Activated CD4-positive, alpha-beta memory T cell treated with anti-CD3 and anti-CD28 coated beads, Interleukin-2, amount 10 ng/mL, durations not matched to agents 7 days and 5 days (primary cell): ENCODE measurements at regions not wholly inside any gene's neighbourhood (a gene's known extent, or its start where the extent isn't known, plus 50 kb on each side); places are given as distances from the start of the nearest gene placed in this dataset.
"Not testable (repeated sequence)": the region's sequence is repeated elsewhere in the genome, so short reads cannot be mapped to it uniquely, and the experiment has no call there.

Source experiments
- CTCF ChIA-PET: fragments of 350-600 bp; sonication (Branson Sonifier 250); formaldehyde crosslinking; loops from one replicate; lab custom pipeline; 2021; ENCODE audit warnings: antibody characterized with exemption, inconsistent platforms; lab: Charles Lee
- POLR2A ChIA-PET: fragments of 350-600 bp; sonication (Branson Sonifier 250); formaldehyde crosslinking; loops from one replicate; lab custom pipeline; 2021; ENCODE audit warnings: antibody characterized with exemption; lab: Charles Lee
- DNase-seq: peaks from one replicate; pipeline ENCODE4 v3.0.0-alpha.2; 2020
- H3K27ac Mint-ChIP-seq: one replicate; pipeline ENCODE4 v1.8.0; 2021; ENCODE audit warnings: mild to moderate bottlenecking, mixed read lengths
- H3K27me3 Mint-ChIP-seq: one replicate; pipeline ENCODE4 v1.8.0; 2021; ENCODE audit warnings: mixed read lengths
- H3K36me3 Mint-ChIP-seq: one replicate; pipeline ENCODE4 v1.8.0; 2021; ENCODE audit warnings: low read depth, mixed read lengths
- H3K4me1 Mint-ChIP-seq: one replicate; pipeline ENCODE4 v1.8.0; 2021; ENCODE audit warnings: mixed read lengths
- H3K4me3 Mint-ChIP-seq: one replicate; pipeline ENCODE4 v1.8.0; 2021; ENCODE audit warnings: mild to moderate bottlenecking, mixed read lengths
- H3K9me3 Mint-ChIP-seq: one replicate; pipeline ENCODE4 v1.8.0; 2021; ENCODE audit warnings: mixed read lengths

DNA sequence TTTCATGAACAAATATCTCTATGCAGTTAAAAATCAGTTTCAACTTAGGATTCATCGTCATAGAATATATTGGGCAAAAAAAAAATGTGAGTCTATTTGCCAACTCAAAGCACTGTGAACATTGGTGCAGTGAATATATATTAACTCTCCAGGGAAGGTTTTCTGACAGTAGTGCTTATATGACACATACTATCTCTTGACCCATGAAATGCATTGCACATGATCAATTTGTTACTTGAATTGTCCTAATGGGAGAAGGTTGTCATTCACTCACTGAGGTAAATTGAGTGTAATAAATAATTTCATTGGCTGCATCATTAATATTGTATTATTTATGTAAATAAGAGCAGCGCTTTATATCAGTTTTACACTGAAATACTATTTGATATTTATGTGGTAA lies 2458.5 kb downstream of the ARAP2 start:
- ChIA-PET CTCF (no interaction called here), POLR2A (no interaction called here)
- no peak for DNase-seq
- H3K4me3 Mint-ChIP-seq: no peak overlapping the region
- H3K9me3 Mint-ChIP-seq: peaks cover 2% of the 10 kb centered on the region
- no peaks in the 10 kb centered on the region for H3K36me3 Mint-ChIP-seq
- no peaks in the 10 kb centered on the region for H3K4me1 Mint-ChIP-seq
- no peak overlapping the region for H3K27ac Mint-ChIP-seq
- H3K27me3 Mint-ChIP-seq: no peaks in the 10 kb centered on the region

DNA sequence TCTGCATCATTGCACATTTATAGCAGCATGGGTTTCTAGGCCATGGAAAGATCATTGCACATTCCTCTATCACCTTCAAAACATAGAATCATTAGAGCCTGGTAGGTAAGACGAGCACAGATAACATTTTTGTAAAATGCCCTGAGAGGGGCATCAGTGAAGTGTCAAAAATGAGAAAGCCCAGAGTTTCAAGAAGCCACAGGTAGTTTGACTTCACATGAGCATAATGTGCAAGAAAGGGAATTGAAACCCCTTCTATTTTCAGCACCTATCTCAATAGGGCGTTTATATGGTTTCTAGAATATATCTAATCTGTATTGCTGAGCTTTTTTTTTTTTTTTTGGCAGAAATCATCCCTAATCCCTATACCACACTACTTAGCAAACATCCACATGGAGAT lies 2441.7 kb downstream of the ARAP2 start:
- no peaks in the 10 kb centered on the region for H3K4me1 Mint-ChIP-seq
- H3K36me3 Mint-ChIP-seq: no peaks in the 10 kb centered on the region
- no peak for DNase-seq
- H3K27ac Mint-ChIP-seq: no peak overlapping the region
- no peak overlapping the region for H3K4me3 Mint-ChIP-seq
- ChIA-PET CTCF (no interaction called here), POLR2A (no interaction called here)
- no peaks in the 10 kb centered on the region for H3K9me3 Mint-ChIP-seq
- H3K27me3 Mint-ChIP-seq: no peaks in the 10 kb centered on the region

DNA sequence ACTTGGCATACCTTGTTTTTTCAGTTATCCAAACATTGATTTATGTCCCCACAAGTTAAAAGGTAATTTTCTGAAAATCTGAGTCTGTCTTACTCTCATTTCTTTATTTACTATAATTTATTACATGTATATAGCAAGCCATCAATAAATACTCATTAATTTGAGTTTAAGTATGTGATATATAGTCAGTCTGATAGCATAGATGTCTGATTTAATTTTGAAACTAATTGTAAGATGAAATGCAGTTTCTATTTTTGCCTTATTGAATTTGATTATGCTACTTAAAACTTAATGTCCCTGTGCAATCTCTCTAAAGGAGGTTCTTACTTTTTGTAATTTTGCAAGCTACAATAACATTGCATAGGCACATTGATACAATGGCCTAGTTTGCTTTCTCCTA lies 2418.6 kb downstream of the ARAP2 start:
- DNase-seq: no peak
- CTCF ChIA-PET: no interaction called here

DNA sequence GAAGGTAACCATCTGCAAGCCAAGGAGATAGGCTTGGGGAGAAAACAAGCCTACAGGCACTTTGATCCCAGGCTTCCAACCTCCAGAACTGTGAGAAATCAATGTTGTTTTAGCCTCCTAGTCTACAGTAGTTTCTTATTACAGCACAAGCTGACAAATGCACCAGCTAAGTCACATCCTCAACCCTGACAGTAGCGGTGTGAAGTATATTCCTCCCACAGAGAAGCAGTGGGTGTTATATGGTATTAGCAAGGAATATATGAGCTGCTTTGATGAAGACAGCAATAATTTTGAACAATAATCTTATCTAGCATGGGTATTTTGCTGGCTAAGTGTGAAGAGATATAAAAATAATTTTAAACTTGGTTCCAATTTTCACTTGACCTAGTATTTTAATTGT lies 2415.0 kb downstream of the ARAP2 start:
- CTCF ChIA-PET, H3K27ac Mint-ChIP-seq, H3K27me3 Mint-ChIP-seq, DNase-seq, H3K36me3 Mint-ChIP-seq, POLR2A ChIA-PET, H3K4me3 Mint-ChIP-seq, H3K9me3 Mint-ChIP-seq, H3K4me1 Mint-ChIP-seq: not testable (repeated sequence)

More for the DNA sequence above, 2418.6 kb downstream of the ARAP2 start:
- Mint-ChIP-seq H3K36me3 (no peaks in the 10 kb centered on the region), H3K27ac (no peak overlapping the region), H3K4me1 (no peaks in the 10 kb centered on the region), H3K9me3 (peaks cover 2% of the 10 kb centered on the region), H3K4me3 (no peak overlapping the region), H3K27me3 (no peaks in the 10 kb centered on the region)
- POLR2A ChIA-PET: no interaction called here

DNA sequence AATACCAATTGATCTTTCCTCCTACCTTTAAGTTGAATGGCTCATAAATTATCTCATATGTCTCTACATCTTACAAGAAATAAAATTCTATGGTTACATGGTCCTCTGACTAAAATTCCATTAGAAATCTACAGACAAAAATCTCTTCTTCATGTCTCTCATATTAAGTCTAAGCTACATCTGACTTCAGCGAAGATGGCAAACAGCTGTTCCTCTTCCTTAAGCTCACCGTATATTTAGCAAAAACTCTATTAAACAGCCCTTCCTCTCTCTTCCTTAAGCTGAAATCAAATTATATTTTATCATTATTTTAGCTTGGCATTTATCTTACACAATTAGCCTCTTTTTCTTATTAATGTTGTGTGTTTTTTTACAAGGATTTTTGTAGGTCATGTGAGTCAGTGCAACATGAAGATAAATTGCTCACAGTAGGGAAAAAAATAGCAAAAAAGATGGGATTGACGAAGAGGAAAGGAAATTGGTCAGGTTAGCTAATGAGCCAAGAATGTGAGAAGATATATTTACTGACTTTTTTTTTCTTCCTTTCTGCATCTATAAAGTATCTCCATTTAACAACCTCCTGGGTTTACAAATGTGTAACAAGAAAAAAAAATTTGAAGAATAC lies 2412.8 kb downstream of the ARAP2 start:
- Mint-ChIP-seq H3K4me3 (no peak overlapping the region), H3K4me1 (no peaks in the 10 kb centered on the region), H3K9me3 (peaks cover 7% of the 10 kb centered on the region), H3K27ac (no peak overlapping the region), H3K27me3 (no peaks in the 10 kb centered on the region), H3K36me3 (no peaks in the 10 kb centered on the region)
- no peak for DNase-seq
- ChIA-PET POLR2A (no interaction called here), CTCF (no interaction called here)

DNA sequence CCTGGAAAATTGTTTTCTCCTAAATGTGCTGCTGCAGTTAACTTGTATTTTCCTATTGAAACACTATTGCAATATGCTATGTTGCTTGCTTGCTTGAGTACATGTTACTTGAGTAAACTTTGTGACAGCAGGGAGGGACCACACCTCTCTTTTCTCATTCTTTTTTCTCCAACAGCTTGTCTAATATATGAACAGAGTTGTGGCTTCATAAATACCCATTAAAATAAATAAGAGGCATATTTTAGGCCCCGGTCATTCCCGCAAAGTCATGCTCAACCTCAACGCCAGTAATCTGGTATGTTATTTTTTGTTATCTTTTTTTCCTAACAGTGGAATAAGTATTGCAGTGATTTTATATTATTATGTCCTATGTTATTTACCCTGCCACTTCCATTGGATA lies 2408.6 kb downstream of the ARAP2 start:
- DNase-seq, H3K4me3 Mint-ChIP-seq, H3K36me3 Mint-ChIP-seq, POLR2A ChIA-PET, CTCF ChIA-PET, H3K27me3 Mint-ChIP-seq, H3K9me3 Mint-ChIP-seq, H3K4me1 Mint-ChIP-seq, H3K27ac Mint-ChIP-seq: not testable (repeated sequence)

DNA sequence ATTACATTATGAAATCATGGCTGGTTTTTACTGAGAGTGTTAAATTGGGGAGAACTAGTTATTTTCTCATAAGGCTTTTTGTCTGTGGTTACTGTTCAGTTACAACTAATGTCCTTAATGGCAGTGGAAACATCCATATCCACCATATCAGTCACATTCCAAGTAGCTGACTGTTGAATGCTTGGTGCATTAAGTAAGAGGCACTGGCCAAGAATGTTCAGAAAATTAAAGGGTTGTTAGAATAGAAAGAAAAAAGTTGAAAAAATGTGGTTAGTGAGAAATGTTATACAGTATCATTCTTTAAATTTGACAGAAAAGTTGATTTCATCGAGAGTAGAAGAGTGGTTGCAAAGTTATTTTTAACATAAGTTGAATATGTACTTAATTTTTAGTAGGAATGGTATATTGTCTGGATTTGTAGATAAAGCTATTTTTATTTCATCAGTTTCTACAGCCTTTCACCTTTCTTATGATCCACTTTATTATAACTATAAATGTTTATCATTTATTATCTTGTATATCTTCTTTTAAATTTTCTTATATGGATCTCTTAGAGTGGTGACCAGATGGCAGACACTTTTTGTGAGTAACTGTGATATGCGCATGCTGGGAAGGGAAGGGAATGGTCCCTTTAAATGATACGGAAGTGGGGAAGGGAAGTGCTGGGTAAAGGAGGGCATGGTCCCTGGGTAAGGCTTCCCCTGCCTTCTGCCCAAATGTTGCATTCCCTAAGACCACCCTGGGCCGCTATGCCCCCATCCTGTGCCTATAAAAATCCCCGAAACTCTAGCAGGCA lies 2407.1 kb downstream of the ARAP2 start:
- DNase-seq: no peak
- POLR2A ChIA-PET: no interaction called here
- no peaks in the 10 kb centered on the region for H3K36me3 Mint-ChIP-seq
- no peak overlapping the region for H3K4me3 Mint-ChIP-seq
- no peaks in the 10 kb centered on the region for H3K4me1 Mint-ChIP-seq
- H3K27me3 Mint-ChIP-seq: no peaks in the 10 kb centered on the region
- H3K27ac Mint-ChIP-seq: no peak overlapping the region
- CTCF ChIA-PET: no interaction called here
- peaks cover 2% of the 10 kb centered on the region for H3K9me3 Mint-ChIP-seq

DNA sequence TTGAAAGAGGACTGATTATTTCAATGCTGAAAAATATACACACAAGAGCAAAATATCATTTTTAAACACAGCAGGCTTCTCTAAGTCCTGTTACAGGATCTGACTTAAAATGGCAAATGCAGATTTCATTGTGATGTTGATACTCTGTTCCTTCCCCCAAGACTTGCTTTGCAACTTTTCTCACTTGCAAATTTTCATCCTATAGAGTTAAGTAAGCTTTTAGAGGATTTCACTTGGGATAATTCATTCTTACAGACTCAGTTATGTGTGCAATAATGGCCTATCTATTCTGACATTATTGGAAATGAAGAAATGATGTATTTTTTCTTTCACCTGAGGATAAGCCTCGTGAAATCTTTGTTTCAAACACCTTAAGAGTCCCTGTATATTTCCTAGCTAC lies 2403.2 kb downstream of the ARAP2 start:
- Mint-ChIP-seq H3K9me3 (peaks cover 3% of the 10 kb centered on the region), H3K4me1 (no peaks in the 10 kb centered on the region), H3K4me3 (no peak overlapping the region), H3K27me3 (no peaks in the 10 kb centered on the region), H3K36me3 (no peaks in the 10 kb centered on the region), H3K27ac (no peak overlapping the region)
- ChIA-PET POLR2A (no interaction called here), CTCF (interaction anchor here (0.6 kb wide), 1 partner anchor 1738 kb away, joined by 4 read pairs; no protein-coding TSS in a partner anchor)
- DNase-seq: no peak

DNA sequence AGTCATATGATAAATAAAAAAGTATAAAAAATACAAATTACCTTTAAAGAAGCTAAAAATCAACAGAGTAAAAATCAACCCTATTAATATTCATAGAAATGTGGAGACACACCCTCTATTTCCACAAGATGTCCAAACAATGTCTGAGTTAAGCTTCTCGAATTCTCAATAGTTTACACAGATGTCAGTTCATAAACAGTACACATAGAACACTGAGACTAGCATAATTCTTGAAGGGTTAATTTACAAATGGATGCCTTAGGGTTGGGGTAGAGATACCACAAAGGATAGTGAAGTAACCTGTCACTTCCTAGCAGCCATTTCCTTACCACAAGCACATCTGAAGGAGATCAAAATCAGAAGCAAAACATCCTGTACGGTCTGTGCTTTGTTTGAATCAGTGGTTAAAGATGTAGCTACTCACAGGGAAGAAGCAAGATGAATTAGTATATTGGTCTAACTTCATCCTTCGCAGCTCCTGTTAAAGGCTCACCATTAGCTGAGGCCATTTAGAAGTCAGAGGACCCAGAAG lies 2393.9 kb downstream of the ARAP2 start:
- no peaks in the 10 kb centered on the region for H3K27me3 Mint-ChIP-seq
- CTCF ChIA-PET: no interaction called here
- no peak overlapping the region for H3K27ac Mint-ChIP-seq
- POLR2A ChIA-PET: no interaction called here
- H3K36me3 Mint-ChIP-seq: no peaks in the 10 kb centered on the region
- H3K9me3 Mint-ChIP-seq: peaks cover 9% of the 10 kb centered on the region
- no peak for DNase-seq
- no peak overlapping the region for H3K4me3 Mint-ChIP-seq
- H3K4me1 Mint-ChIP-seq: peaks cover 1% of the 10 kb centered on the region

DNA sequence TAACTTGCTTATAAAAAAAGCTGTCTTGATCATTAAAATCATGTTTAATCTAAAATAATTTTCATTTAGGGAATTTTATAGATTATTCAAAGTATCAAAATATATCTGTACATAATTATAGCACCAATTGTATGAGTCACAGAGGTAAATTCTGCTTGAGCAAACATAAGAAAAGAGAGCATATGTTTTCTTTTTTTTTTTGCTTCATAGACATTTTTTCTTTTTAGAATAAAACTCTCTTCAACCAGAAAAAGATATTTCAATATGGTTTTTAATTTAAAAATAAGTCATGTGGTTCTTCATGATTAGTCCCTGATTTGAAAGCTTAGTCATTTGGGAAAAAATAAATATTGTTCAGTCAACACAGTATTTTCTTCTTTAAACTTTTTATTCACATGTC lies 2390.6 kb downstream of the ARAP2 start:
- H3K4me3 Mint-ChIP-seq, H3K4me1 Mint-ChIP-seq, H3K27ac Mint-ChIP-seq, POLR2A ChIA-PET, H3K27me3 Mint-ChIP-seq, H3K36me3 Mint-ChIP-seq, CTCF ChIA-PET, DNase-seq, H3K9me3 Mint-ChIP-seq: not testable (repeated sequence)

DNA sequence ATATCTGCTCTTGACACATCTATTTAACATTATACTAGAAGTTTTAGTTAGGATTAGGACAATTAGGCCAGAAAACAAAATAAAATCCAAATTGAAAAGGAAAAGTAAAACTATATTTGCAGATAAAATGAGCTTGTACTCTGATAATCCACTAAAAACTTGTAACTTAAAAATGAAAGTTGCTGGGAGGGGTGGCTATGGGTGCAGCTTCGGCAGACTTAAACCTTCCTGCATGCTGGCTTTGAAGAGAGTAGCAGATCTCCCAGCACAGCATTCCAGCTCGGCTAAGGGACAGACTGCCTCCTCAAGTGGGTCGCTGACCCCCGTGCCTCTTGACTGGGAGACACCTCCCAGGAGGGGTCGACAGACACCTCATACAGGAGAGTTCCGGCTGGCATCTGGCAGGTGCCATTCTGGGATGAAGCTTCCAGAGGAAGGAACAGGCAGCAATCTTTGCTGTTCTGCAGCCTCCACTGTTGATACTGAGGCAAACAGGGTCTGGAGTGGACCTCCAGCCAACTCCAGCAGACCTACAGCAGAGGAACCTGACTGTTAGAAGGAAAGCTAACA lies 2379.9 kb downstream of the ARAP2 start:
- no peaks in the 10 kb centered on the region for H3K4me1 Mint-ChIP-seq
- no peaks in the 10 kb centered on the region for H3K27me3 Mint-ChIP-seq
- no peak overlapping the region for H3K4me3 Mint-ChIP-seq
- DNase-seq: no peak
- H3K27ac Mint-ChIP-seq: no peak overlapping the region
- ChIA-PET POLR2A (no interaction called here), CTCF (no interaction called here)
- peaks cover 16% of the 10 kb centered on the region for H3K9me3 Mint-ChIP-seq
- H3K36me3 Mint-ChIP-seq: no peaks in the 10 kb centered on the region

DNA sequence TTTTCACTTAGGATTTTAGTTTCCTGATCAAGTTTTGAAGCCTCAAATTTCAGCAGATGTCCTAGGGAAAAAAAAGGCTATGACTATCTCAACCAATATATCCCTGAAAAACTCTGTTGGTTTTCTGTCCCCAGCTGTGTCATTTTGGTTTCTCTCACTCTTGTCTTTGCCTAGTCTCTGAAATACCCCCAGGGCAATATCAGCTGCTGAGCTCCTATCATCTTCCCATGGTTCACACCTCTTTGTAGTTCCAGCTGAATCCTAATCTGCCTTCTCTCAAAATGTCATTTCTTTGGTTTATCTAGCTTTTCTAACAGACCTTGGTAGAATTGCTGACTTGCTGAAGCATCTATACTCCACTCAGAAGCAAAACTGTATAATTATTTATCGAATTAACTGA lies 2370.5 kb downstream of the ARAP2 start:
- ChIA-PET CTCF (no interaction called here), POLR2A (no interaction called here)
- Mint-ChIP-seq H3K4me3 (no peak overlapping the region), H3K36me3 (no peaks in the 10 kb centered on the region), H3K9me3 (peaks cover 16% of the 10 kb centered on the region), H3K27ac (no peak overlapping the region), H3K4me1 (no peaks in the 10 kb centered on the region), H3K27me3 (no peaks in the 10 kb centered on the region)
- no peak for DNase-seq

DNA sequence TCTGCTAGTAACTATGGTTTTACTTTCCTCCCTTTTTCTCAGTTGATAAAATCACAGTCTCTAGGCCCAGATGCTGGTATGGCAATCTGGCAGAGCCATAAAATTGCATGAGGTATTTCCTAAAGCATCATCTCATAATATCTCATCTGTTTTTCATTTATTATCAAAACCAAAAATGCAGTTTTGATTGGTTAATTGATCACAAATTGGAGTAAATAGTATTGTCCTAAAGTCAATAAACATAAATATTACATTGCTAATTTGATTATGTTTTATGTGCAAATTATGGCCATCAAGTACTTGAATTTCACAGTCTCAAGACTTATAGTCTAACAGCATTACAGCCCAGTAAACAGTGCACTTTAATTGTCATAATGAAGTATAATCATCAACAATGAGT lies 2365.6 kb downstream of the ARAP2 start:
- Mint-ChIP-seq H3K27ac (no peak overlapping the region), H3K36me3 (no peaks in the 10 kb centered on the region), H3K4me1 (no peaks in the 10 kb centered on the region), H3K4me3 (no peak overlapping the region), H3K9me3 (peaks cover 24% of the 10 kb centered on the region), H3K27me3 (no peaks in the 10 kb centered on the region)
- no peak for DNase-seq
- ChIA-PET CTCF (no interaction called here), POLR2A (no interaction called here)
